ENCODE measurements at regions not wholly inside any gene's neighbourhood (a gene's known extent, or its start where the extent isn't known, plus 50 kb on each side); places are given as distances from the start of the nearest gene placed in this dataset.

DNA sequence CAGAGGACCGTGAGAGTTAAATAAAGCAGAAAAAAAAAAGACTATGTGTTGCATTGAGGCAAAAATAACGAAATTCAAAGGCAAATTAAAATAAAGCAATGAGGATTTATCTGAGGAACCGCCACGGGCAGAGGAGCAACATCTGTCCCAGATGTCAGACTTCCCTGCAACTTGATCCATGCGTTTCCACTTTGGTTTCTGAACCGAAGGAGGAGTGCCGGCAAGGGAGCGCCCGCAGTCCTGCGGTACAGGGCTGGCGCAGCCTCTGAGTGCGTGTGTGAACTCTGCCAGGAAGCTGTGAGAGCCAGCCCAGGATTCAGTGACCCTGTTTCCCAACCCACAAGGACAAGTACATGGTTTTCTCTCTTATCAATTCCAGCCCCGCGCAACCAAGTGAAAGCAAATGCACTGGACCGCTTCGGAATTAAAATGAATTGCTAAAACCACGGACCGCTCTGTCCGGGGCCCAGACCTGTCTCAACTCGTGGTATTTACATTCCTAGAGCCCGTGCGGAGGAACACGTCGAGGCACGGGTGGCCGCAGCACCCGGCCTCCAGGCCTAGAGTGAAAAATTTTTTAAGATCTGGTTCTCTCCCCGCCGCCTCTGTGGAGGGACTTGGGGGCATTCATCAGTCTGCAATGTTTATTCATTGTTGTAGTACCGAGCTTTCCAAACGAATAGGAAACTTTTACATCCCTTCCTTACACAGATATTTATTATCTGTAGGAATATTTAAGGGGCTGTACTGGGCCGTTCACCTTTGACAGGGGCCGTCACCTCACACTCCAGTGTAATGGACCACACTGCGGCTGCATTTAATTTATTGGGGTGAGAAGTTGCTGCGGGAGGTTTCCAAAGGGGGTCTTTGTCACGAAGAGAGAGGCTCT lies 291.5 kb upstream of the NFE2L3 start:
- no peak for DNase-seq (ENCODE audit: low spot score)
- no peak overlapping the region for H3K4me3 Mint-ChIP-seq (ENCODE audit: unreplicated experiment)
- peaks cover 48% of the 10 kb centered on the region for H3K27me3 Mint-ChIP-seq (ENCODE audit: low read depth)
- peaks cover 1% of the 10 kb centered on the region for H3K36me3 Mint-ChIP-seq (ENCODE audit: low read depth)
- peaks cover 19% of the 10 kb centered on the region for H3K4me1 Mint-ChIP-seq (ENCODE audit: low read depth)
- no peak overlapping the region for H3K27ac Mint-ChIP-seq (ENCODE audit: unreplicated experiment)
- TF ChIP-seq, protein P1, sequence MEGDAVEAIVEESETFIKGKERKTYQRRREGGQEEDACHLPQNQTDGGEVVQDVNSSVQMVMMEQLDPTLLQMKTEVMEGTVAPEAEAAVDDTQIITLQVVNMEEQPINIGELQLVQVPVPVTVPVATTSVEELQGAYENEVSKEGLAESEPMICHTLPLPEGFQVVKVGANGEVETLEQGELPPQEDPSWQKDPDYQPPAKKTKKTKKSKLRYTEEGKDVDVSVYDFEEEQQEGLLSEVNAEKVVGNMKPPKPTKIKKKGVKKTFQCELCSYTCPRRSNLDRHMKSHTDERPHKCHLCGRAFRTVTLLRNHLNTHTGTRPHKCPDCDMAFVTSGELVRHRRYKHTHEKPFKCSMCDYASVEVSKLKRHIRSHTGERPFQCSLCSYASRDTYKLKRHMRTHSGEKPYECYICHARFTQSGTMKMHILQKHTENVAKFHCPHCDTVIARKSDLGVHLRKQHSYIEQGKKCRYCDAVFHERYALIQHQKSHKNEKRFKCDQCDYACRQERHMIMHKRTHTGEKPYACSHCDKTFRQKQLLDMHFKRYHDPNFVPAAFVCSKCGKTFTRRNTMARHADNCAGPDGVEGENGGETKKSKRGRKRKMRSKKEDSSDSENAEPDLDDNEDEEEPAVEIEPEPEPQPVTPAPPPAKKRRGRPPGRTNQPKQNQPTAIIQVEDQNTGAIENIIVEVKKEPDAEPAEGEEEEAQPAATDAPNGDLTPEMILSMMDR (IDR thresholded peaks at IDR 0.05) = no peak
- H3K9me3 Mint-ChIP-seq (ENCODE audit: low read depth) = peaks cover 4% of the 10 kb centered on the region

DNA sequence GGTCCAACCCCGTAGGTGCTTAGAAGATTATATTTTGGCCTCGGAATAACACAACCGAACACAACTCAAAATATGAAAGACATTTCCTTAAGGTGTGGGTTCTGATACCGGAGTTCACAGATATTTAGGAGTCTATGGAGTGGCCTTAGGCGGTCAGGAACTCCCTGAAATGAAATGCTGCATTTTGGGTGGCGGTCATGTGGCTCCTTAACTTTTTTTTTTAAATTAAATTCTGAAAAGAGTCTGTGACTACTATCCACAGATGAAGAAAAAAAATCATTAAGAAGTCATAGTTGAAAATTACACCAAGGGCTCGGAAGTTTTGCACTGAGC lies 290.9 kb upstream of the NFE2L3 start:
- peaks cover 54% of the 10 kb centered on the region for H3K27me3 Mint-ChIP-seq (ENCODE audit: low read depth)
- H3K4me1 Mint-ChIP-seq (ENCODE audit: low read depth) = peaks cover 19% of the 10 kb centered on the region
- DNase-seq (ENCODE audit: low spot score) = no peak
- H3K4me3 Mint-ChIP-seq (ENCODE audit: unreplicated experiment) = no peak overlapping the region
- no peak overlapping the region for H3K27ac Mint-ChIP-seq (ENCODE audit: unreplicated experiment)
- TF ChIP-seq, protein P1 (IDR thresholded peaks at IDR 0.05) = no peak
- H3K36me3 Mint-ChIP-seq (ENCODE audit: low read depth) = peaks cover 1% of the 10 kb centered on the region
- peaks cover 4% of the 10 kb centered on the region for H3K9me3 Mint-ChIP-seq (ENCODE audit: low read depth)

DNA sequence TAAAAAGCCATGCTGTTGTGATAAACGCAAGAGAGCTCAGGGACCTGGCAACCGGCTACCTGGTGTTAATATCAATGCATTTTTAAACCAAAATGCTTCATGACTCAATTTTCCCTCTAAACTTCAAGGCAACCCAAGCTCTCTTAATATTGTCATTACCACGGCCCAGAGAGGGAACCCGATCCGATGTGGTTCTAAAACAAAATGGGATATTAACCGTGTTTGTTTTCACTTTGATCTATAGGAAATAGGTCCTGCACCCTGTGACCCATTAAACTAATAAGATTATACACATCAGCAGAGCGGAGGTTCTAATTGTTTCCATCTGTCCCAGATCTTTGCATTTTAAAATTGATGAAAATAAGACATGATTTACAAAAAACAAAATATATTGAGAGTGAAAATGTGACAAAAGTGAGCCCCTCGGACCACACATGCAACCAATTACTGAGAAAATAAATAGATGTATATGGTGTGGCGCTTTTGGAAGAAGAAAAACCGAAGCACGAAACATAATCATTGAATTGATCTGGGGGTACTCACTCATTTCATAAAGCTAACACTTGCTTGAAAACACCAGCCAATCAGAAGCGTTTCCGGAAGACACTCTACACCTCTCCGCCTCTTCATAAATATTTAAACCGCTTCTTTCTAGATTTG lies 290.3 kb upstream of the NFE2L3 start:
- TF ChIP-seq, protein P1 (IDR thresholded peaks at IDR 0.05) = no peak
- Mint-ChIP-seq H3K4me3 (ENCODE audit: unreplicated experiment) (peak overlapping the region; percentile 58), H3K36me3 (ENCODE audit: low read depth) (peaks cover 1% of the 10 kb centered on the region), H3K9me3 (ENCODE audit: low read depth) (peaks cover 4% of the 10 kb centered on the region), H3K27me3 (ENCODE audit: low read depth) (peaks cover 57% of the 10 kb centered on the region), H3K4me1 (ENCODE audit: low read depth) (peaks cover 19% of the 10 kb centered on the region), H3K27ac (ENCODE audit: unreplicated experiment) (peak overlapping the region; percentile 75)
- DNase-seq (ENCODE audit: low spot score) = no peak

DNA sequence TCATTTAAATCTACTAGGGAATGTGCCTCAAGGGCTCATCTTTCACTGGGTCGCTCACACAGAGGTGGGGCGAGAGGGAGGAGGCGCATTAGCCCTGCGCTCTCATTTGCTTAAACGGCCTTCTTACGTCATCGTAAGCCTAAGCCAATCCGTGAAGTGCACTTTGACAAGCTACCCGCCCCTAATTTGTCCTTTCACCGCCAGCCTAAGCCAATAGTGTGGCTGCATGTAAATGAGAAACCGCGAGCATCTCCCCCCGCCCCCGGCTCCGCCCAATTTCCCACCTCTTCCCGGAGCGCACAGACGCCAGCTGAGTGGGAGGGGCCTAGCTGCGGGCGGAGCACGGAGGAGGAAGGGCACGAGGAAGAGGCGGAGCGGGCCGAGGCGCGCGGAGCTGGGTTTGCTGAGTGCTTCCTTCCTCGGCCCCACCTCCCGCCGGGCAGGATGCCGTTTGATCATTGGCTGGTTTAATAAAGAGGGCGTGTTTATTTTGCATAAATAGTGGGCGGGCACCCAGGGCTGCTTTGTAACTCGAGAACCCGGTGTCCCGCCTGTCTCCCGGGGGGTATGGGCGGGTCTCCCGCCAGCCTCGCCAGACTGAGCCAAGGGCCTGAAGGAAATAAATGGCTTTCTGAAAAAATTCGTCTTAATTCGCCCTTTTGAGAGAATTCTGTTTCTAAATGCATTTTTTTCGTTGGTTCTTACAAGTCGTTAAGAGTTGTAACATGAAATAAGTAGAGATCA lies 289.6 kb upstream of the NFE2L3 start:
- Mint-ChIP-seq H3K36me3 (ENCODE audit: low read depth) (peaks cover 1% of the 10 kb centered on the region), H3K27me3 (ENCODE audit: low read depth) (peaks cover 59% of the 10 kb centered on the region), H3K4me1 (ENCODE audit: low read depth) (peaks cover 19% of the 10 kb centered on the region), H3K9me3 (ENCODE audit: low read depth) (peaks cover 4% of the 10 kb centered on the region), H3K4me3 (ENCODE audit: unreplicated experiment) (peak overlapping the region; percentile 62), H3K27ac (ENCODE audit: unreplicated experiment) (peak overlapping the region; percentile 75)
- DNase-seq (ENCODE audit: low spot score) = peak; percentile 100
- TF ChIP-seq, protein P1 (IDR thresholded peaks at IDR 0.05) = no peak

Data from chondrocyte (in vitro differentiated cells).